ENCODE measurements at regions not wholly inside any gene's neighbourhood (a gene's known extent, or its start where the extent isn't known, plus 50 kb on each side); places are given as distances from the start of the nearest gene placed in this dataset.

GRCh38 chr2:5897249-5897648 lies 205.1 kb downstream of the SOX11 start:
- CTCF ChIA-PET (ENCODE audit: partially characterized antibody), result interaction anchor here (0.7 kb wide), 1 partner anchor 11 kb away, joined by 3 read pairs; no protein-coding TSS in a partner anchor
- Histone ChIP-seq H3K4me3 (ENCODE audit: extremely low read depth in 1 of 4, insufficient read depth in 2 of 4, low read depth in 3 of 4, low read length in 4 of 4) (no peak overlapping the region), H3K36me3 (ENCODE audit: control insufficient read depth in 2 of 4, insufficient read depth in 4 of 4, low read length in 3 of 4) (no peaks in the 10 kb centered on the region), H4K8ac (ENCODE audit: extremely low read depth, insufficient read depth, low read length) (no peak overlapping the region), H2BK15ac (ENCODE audit: low read length) (no peak overlapping the region), H3K27ac (ENCODE audit: low read depth, low read length) (no peak overlapping the region), H3K4ac (replicated peaks; ENCODE audit: insufficient read length, low read depth, low read length) (no peak overlapping the region), H3K18ac (ENCODE audit: extremely low read depth, low read length) (no peak overlapping the region), H3K4me1 (replicated peaks in 1 of 4; ENCODE audit: control insufficient read depth in 3 of 4, insufficient read depth in 4 of 4, low read length in 3 of 4) (no peaks in the 10 kb centered on the region), H3K9ac (replicated peaks in 1 of 4; ENCODE audit: extremely low read depth in 1 of 4, low read depth in 3 of 4, low read length in 3 of 4) (no peak overlapping the region), H2BK120ac (replicated peaks; ENCODE audit: low read depth, low read length) (no peak overlapping the region), H2AFZ (ENCODE audit: low read length) (no peak overlapping the region; the same call in 1 of the 2 replicates), H3K79me1 (ENCODE audit: low read depth, low read length) (no peaks in the 10 kb centered on the region), H4K20me1 (replicated peaks in 1 of 2; ENCODE audit: control insufficient read depth in 1 of 2, insufficient read depth in 2 of 2, low read length in 2 of 2) (no peaks in the 10 kb centered on the region), H4K5ac (ENCODE audit: insufficient read length, low read depth, low read length) (no peak overlapping the region), H2AK5ac (ENCODE audit: low read depth, low read length) (no peak overlapping the region), H3K27me3 (replicated peaks in 1 of 4; ENCODE audit: control insufficient read depth in 3 of 4, extremely low read depth in 1 of 4, insufficient read depth in 3 of 4, low read length in 3 of 4) (peaks cover 0 to 2% (median 0%) of the 10 kb centered on the region in 4 experiments; a peak in 1 of 7 replicates), H3K9me3 (ENCODE audit: insufficient read depth in 2 of 2, low read depth in 1 of 2, low read length in 1 of 2) (no peaks in the 10 kb centered on the region), H2BK5ac (ENCODE audit: low read depth, low read length) (no peak overlapping the region), H3K4me2 (ENCODE audit: insufficient read depth in 1 of 2, low read depth in 2 of 2, low read length in 2 of 2) (no peak overlapping the region), H3K23me2 (ENCODE audit: low read depth, low read length) (no peaks in the 10 kb centered on the region), H2BK20ac (ENCODE audit: low read length) (no peak overlapping the region), H2BK12ac (ENCODE audit: low read depth, low read length) (no peak overlapping the region), H3K14ac (ENCODE audit: insufficient read length) (no peak overlapping the region), H3K56ac (replicated peaks; ENCODE audit: insufficient read length, low read depth, low read length) (no peak overlapping the region), H3K23ac (ENCODE audit: insufficient read length) (no peak overlapping the region), H3K79me2 (ENCODE audit: control insufficient read depth in 1 of 2, insufficient read depth in 2 of 2, low read length in 2 of 2) (no peaks in the 10 kb centered on the region), H4K91ac (replicated peaks; ENCODE audit: insufficient read length, low read length) (no peak overlapping the region)
- WGBS, 2 experiments (ENCODE audit: extremely low coverage in 1 of 2, insufficient coverage in 1 of 2, insufficient read length in 1 of 2, insufficient replicate concordance in 2 of 2, low coverage in 1 of 2, low lambda C conversion rate in 2 of 2, missing lambda C conversion rate in 1 of 2), result 95% methylated on average over 5 of the region's 5 CpGs; no CpG with 5 or more reads in 1 of the 2 experiments
- TF ChIP-seq SAP30 (IDR thresholded peaks at IDR 0.05; ENCODE audit: insufficient read depth, insufficient replicate concordance, low read length) (no peak), BACH1 (IDR thresholded peaks at IDR 0.05; ENCODE audit: low read length) (no peak), KDM4A (IDR thresholded peaks at IDR 0.05; ENCODE audit: low read depth, low read length, severe bottlenecking) (no peak), CBX5 (IDR thresholded peaks at IDR 0.05; ENCODE audit: low read depth, low read length) (no peak), RBBP5 (IDR thresholded peaks at IDR 0.05; ENCODE audit: borderline replicate concordance, low read depth, low read length) (no peak)
- DNase-seq (ENCODE audit: low read depth in 1 of 2, low spot score in 2 of 2), result no peak
- FAIRE-seq, result no peak
- POLR2A ChIA-PET (ENCODE audit: partially characterized antibody), result no interaction called here

Data from H1 (cell line).